H1 (cell line): ENCODE measurements at regions not wholly inside any gene's neighbourhood (a gene's known extent, or its start where the extent isn't known, plus 50 kb on each side); places are given as distances from the start of the nearest gene placed in this dataset.

Experiments
- CTCF ChIA-PET: fragments of 300-600 bp; sonication (Branson Sonifier 250); formaldehyde crosslinking; loops from one replicate; lab custom pipeline; 2021; ENCODE audit not compliant: partially characterized antibody; lab: Charles Lee
- POLR2A ChIA-PET: fragments of 300-600 bp; sonication (Branson Sonifier 250); formaldehyde crosslinking; loops from one replicate; lab custom pipeline; 2021; ENCODE audit warnings: inconsistent platforms; ENCODE audit not compliant: partially characterized antibody; lab: Charles Lee
- DNase-seq, 2 experiments: peaks; one replicate each; pipeline versions ENCODE4 v3.0.0 to v3.0.0-alpha.2; 2010 to 2022; ENCODE audit warnings: low spot score in 2 of 2, low read depth in 1 of 2, mixed read lengths in 1 of 2
- FAIRE-seq: peaks from 2 replicates; lab custom pipeline; 2011; peaks lifted over from hg19 to GRCh38; lab: Jason Lieb, UNC
- H2AFZ ChIP-seq: 2 replicates; pipeline ENCODE4 v1.8.1; 2012; ENCODE audit warnings: low read length, inconsistent platforms
- H2AK5ac ChIP-seq: 2 replicates; pipeline ENCODE4 v1.6.1; 2013; ENCODE audit warnings: low read depth, low read length
- H2BK120ac ChIP-seq: replicated peaks from 2 replicates; pipeline ENCODE3; 2013; ENCODE audit warnings: low read depth, low read length, inconsistent platforms
- H2BK12ac ChIP-seq: 2 replicates; pipeline ENCODE4 v1.6.1; 2013; ENCODE audit warnings: low read depth, low read length
- H2BK15ac ChIP-seq: 2 replicates; pipeline ENCODE4 v1.6.1; 2013; ENCODE audit warnings: low read length
- H2BK20ac ChIP-seq: 2 replicates; pipeline ENCODE4 v1.6.1; 2013; ENCODE audit warnings: low read length
- H2BK5ac ChIP-seq: 2 replicates; pipeline ENCODE4 v1.6.1; 2013; ENCODE audit warnings: low read depth, low read length
- H3K14ac ChIP-seq: 2 replicates; pipeline ENCODE4 v1.6.1; 2013; ENCODE audit warnings: inconsistent platforms; ENCODE audit not compliant: insufficient read length
- H3K18ac ChIP-seq: 2 replicates; pipeline ENCODE4 v1.6.1; 2013; ENCODE audit warnings: low read length; ENCODE audit errors: extremely low read depth
- H3K23ac ChIP-seq: 2 replicates; pipeline ENCODE4 v1.6.1; 2013; ENCODE audit warnings: inconsistent platforms; ENCODE audit not compliant: insufficient read length
- H3K23me2 ChIP-seq: 2 replicates; pipeline ENCODE4 v1.6.1; 2013; ENCODE audit warnings: low read depth, low read length
- H3K27ac ChIP-seq: 2 replicates; pipeline ENCODE4 v1.6.1; 2011; ENCODE audit warnings: low read depth, low read length, inconsistent platforms
- H3K27me3 ChIP-seq, 4 experiments: replicated peaks in 1 of 4; 1 replicate in 1 of 4; 2 replicates in 3 of 4; pipeline versions ENCODE4 v1.6.1 to v1.8.1; 2011 to 2013; ENCODE audit warnings: low read length in 3 of 4, mild to moderate bottlenecking in 3 of 4, inconsistent platforms in 2 of 4, mixed read lengths in 2 of 4, moderate library complexity in 1 of 4; ENCODE audit not compliant: control insufficient read depth in 3 of 4, insufficient read depth in 3 of 4; ENCODE audit errors: extremely low read depth in 1 of 4
- H3K36me3 ChIP-seq, 4 experiments: 2 replicates each; pipeline versions ENCODE4 v1.6.1 to v1.8.1; 2011 to 2013; ENCODE audit warnings: mild to moderate bottlenecking in 4 of 4, low read length in 3 of 4, moderate library complexity in 2 of 4, control low read depth in 1 of 4, inconsistent platforms in 1 of 4; ENCODE audit not compliant: insufficient read depth in 4 of 4, control insufficient read depth in 2 of 4
- H3K4ac ChIP-seq: replicated peaks from 2 replicates; pipeline ENCODE3; 2013; ENCODE audit warnings: low read length, low read depth, mixed read lengths, inconsistent platforms; ENCODE audit not compliant: insufficient read length
- H3K4me1 ChIP-seq, 4 experiments: replicated peaks in 1 of 4; 1 replicate in 1 of 4; 2 replicates in 3 of 4; pipeline versions ENCODE4 v1.6.1 to v1.8.1; 2011 to 2013; ENCODE audit warnings: low read length in 3 of 4, inconsistent platforms in 2 of 4, mixed read lengths in 1 of 4; ENCODE audit not compliant: insufficient read depth in 4 of 4, control insufficient read depth in 3 of 4
- H3K4me2 ChIP-seq, 2 experiments: 2 replicates each; pipeline versions ENCODE4 v1.6.1 to v1.8.1; 2011 to 2013; ENCODE audit warnings: low read depth in 2 of 2, low read length in 2 of 2, control low read depth in 1 of 2, inconsistent platforms in 1 of 2, mild to moderate bottlenecking in 1 of 2; ENCODE audit not compliant: insufficient read depth in 1 of 2
- H3K4me3 ChIP-seq, 4 experiments: fragments of 200-600, 300-600 bp in 1 of 4; sonication (generic), shearing (Covaris generic), sonication (Bioruptor Twin) in 1 of 4; 2 replicates each; pipeline versions ENCODE4 v1.5.1 to v1.8.1; 2011 to 2016; ENCODE audit warnings: low read length in 4 of 4, low read depth in 3 of 4, control low read depth in 2 of 4, inconsistent platforms in 2 of 4, mild to moderate bottlenecking in 2 of 4, mixed read lengths in 1 of 4, moderate library complexity in 1 of 4; ENCODE audit not compliant: insufficient read depth in 2 of 4; ENCODE audit errors: extremely low read depth in 1 of 4
- H3K56ac ChIP-seq: replicated peaks from 2 replicates; pipeline ENCODE3; 2013; ENCODE audit warnings: low read depth, mild to moderate bottlenecking, mixed read lengths, low read length, inconsistent platforms; ENCODE audit not compliant: insufficient read length
- H3K79me1 ChIP-seq: 2 replicates; pipeline ENCODE4 v1.6.1; 2013; ENCODE audit warnings: low read depth, low read length, control low read depth
- H3K79me2 ChIP-seq, 2 experiments: 2 replicates each; pipeline versions ENCODE4 v1.6.1 to v1.8.1; 2012 to 2013; ENCODE audit warnings: low read length in 2 of 2, mild to moderate bottlenecking in 2 of 2, inconsistent platforms in 1 of 2; ENCODE audit not compliant: insufficient read depth in 2 of 2, control insufficient read depth in 1 of 2
- H3K9ac ChIP-seq, 4 experiments: replicated peaks in 1 of 4; 1 replicate in 1 of 4; 2 replicates in 3 of 4; pipeline versions ENCODE4 v1.6.1 to v1.8.1; 2011 to 2013; ENCODE audit warnings: low read depth in 3 of 4, low read length in 3 of 4, control low read depth in 2 of 4, mild to moderate bottlenecking in 2 of 4, moderate library complexity in 2 of 4, inconsistent platforms in 1 of 4; ENCODE audit errors: extremely low read depth in 1 of 4
- H3K9me3 ChIP-seq, 2 experiments: 2 replicates each; pipeline versions ENCODE4 v1.6.1 to v1.8.1; 2012 to 2013; ENCODE audit warnings: mild to moderate bottlenecking in 2 of 2, moderate library complexity in 2 of 2, control low read depth in 1 of 2, inconsistent platforms in 1 of 2, low read depth in 1 of 2, low read length in 1 of 2, mixed read lengths in 1 of 2; ENCODE audit not compliant: insufficient read depth in 2 of 2
- H4K20me1 ChIP-seq, 2 experiments: replicated peaks in 1 of 2; 2 replicates each; pipeline versions ENCODE3 to v1.8.1; 2011 to 2013; ENCODE audit warnings: inconsistent platforms in 2 of 2, low read length in 2 of 2, mild to moderate bottlenecking in 1 of 2; ENCODE audit not compliant: insufficient read depth in 2 of 2, control insufficient read depth in 1 of 2
- H4K5ac ChIP-seq: 2 replicates; pipeline ENCODE4 v1.6.1; 2013; ENCODE audit warnings: low read length, low read depth, mixed read lengths, inconsistent platforms; ENCODE audit not compliant: insufficient read length
- H4K8ac ChIP-seq: 2 replicates; pipeline ENCODE4 v1.8.0; 2013; ENCODE audit warnings: mild to moderate bottlenecking, moderate library complexity, low read length, inconsistent platforms; ENCODE audit not compliant: insufficient read depth; ENCODE audit errors: extremely low read depth
- H4K91ac ChIP-seq: replicated peaks from 2 replicates; pipeline ENCODE3; 2013; ENCODE audit warnings: low read length, mixed read lengths, inconsistent platforms; ENCODE audit not compliant: insufficient read length
- ATF3 ChIP-seq: IDR thresholded peaks from 2 replicates; pipeline ENCODE4 v1.6.1; 2011; ENCODE audit warnings: low read depth, mild to moderate bottlenecking, low read length; ENCODE audit not compliant: insufficient read depth
- BRCA1 ChIP-seq: IDR thresholded peaks from 2 replicates; pipeline ENCODE4 v1.6.1; 2012; ENCODE audit warnings: low read depth, low read length, improper control_type of control experiment
- E2F6 ChIP-seq: IDR thresholded peaks from 2 replicates; pipeline ENCODE4 v1.6.1; 2012; ENCODE audit warnings: inconsistent platforms
- EP300 ChIP-seq, 2 experiments: IDR thresholded peaks; 1 replicate in 1 of 2; 2 replicates in 1 of 2; pipeline ENCODE4 v1.6.1; 2011 to 2012; ENCODE audit warnings: low read depth in 2 of 2, low read length in 2 of 2, mild to moderate bottlenecking in 2 of 2, borderline replicate concordance in 1 of 2, inconsistent platforms in 1 of 2, moderate library complexity in 1 of 2
- EZH2 ChIP-seq: fragments of 200-600 bp; sonication (generic); IDR thresholded peaks from 2 replicates; pipeline ENCODE4 v1.7.1; 2012; ENCODE audit warnings: low read depth, mild to moderate bottlenecking, moderate library complexity, low read length, inconsistent platforms; ENCODE audit not compliant: severe bottlenecking
- GTF2F1 ChIP-seq: IDR thresholded peaks from 2 replicates; pipeline ENCODE4 v1.6.1; 2012; ENCODE audit warnings: low read depth, low read length, improper control_type of control experiment, borderline replicate concordance
- KDM4A ChIP-seq: IDR thresholded peaks from one replicate; pipeline ENCODE4 v1.7.1; 2012; ENCODE audit warnings: low read depth, mild to moderate bottlenecking, moderate library complexity, low read length, inconsistent platforms; ENCODE audit not compliant: severe bottlenecking
- RBBP5 ChIP-seq: IDR thresholded peaks from 2 replicates; pipeline ENCODE4 v1.7.1; 2012; ENCODE audit warnings: low read depth, mild to moderate bottlenecking, inconsistent platforms, low read length, moderate library complexity, borderline replicate concordance
- RXRA ChIP-seq: IDR thresholded peaks from 2 replicates; pipeline ENCODE4 v1.6.1; 2011; ENCODE audit warnings: low read depth, mild to moderate bottlenecking, low read length, moderate library complexity; ENCODE audit not compliant: insufficient read depth
- SIN3A ChIP-seq, 2 experiments: IDR thresholded peaks in 1 of 2; conservative IDR thresholded peaks in 1 of 2; 2 replicates each; pipeline ENCODE4 v1.6.1; 2011 to 2012; ENCODE audit warnings: low read length in 2 of 2, improper control_type of control experiment in 1 of 2, low read depth in 1 of 2, mild to moderate bottlenecking in 1 of 2
- SP1 ChIP-seq: IDR thresholded peaks from 2 replicates; pipeline ENCODE4 v1.6.1; 2011; ENCODE audit warnings: low read depth, low read length
- SP4 ChIP-seq: IDR thresholded peaks from 2 replicates; pipeline ENCODE4 v1.6.1; 2012; ENCODE audit warnings: low read length, inconsistent platforms
- SUZ12 ChIP-seq: fragments of 200-600 bp; sonication (generic); IDR thresholded peaks from 2 replicates; pipeline ENCODE4 v1.6.1; 2012; ENCODE audit warnings: mild to moderate bottlenecking, inconsistent platforms, low read length, moderate library complexity, mixed read lengths
- WGBS, 2 experiments: shearing (Covaris generic) in 1 of 2; methylation state at CpG; one replicate each; pipeline versions ENCODE4 v1.1.6 to v1.1.7; 2013 to 2015; ENCODE audit warnings: low lambda C conversion rate in 2 of 2, mixed read lengths in 2 of 2, inconsistent platforms in 1 of 2, low coverage in 1 of 2, missing lambda C conversion rate in 1 of 2; ENCODE audit not compliant: insufficient replicate concordance in 2 of 2, insufficient coverage in 1 of 2, insufficient read length in 1 of 2; ENCODE audit errors: extremely low coverage in 1 of 2, missing lambda C conversion rate in 1 of 2; 5-methylcytosine and 5-hydroxymethylcytosine counted together

- Histone ChIP-seq H4K20me1 (no peaks in the 10 kb centered on the region), H3K4me2 (no peak overlapping the region), H3K56ac (no peak overlapping the region), H3K18ac (no peak overlapping the region), H3K4me3 (no peak overlapping the region), H2AFZ (no peak overlapping the region), H3K14ac (no peak overlapping the region), H3K9ac (no peak overlapping the region), H4K91ac (no peak overlapping the region), H4K8ac (no peak overlapping the region), H2AK5ac (no peak overlapping the region), H2BK15ac (no peak overlapping the region), H3K27me3 (no peaks in the 10 kb centered on the region; a peak in 1 of 7 replicates), H3K4me1 (no peaks in the 10 kb centered on the region), H2BK120ac (no peak overlapping the region), H4K5ac (no peak overlapping the region), H3K36me3 (no peaks in the 10 kb centered on the region), H3K79me2 (no peaks in the 10 kb centered on the region), H3K27ac (no peak overlapping the region), H3K23me2 (no peaks in the 10 kb centered on the region), H2BK12ac (no peak overlapping the region), H3K79me1 (no peaks in the 10 kb centered on the region), H2BK20ac (no peak overlapping the region), H3K23ac (no peak overlapping the region), H3K9me3 (peaks cover 0 to 1% of the 10 kb centered on the region in 2 experiments; a peak in 1 of 4 replicates), H2BK5ac (no peak overlapping the region), H3K4ac (no peak overlapping the region)
- CTCF ChIA-PET, result interaction anchor here (0.9 to 1.7 kb wide), 2 partner anchors 11 to 18 kb away, joined by 3 to 5 read pairs; no protein-coding TSS in a partner anchor
- FAIRE-seq, result no peak
- POLR2A ChIA-PET, result no interaction called here
- WGBS, 2 experiments, result 94% methylated on average over 2 of the region's 2 CpGs; no CpG with 5 or more reads in 1 of the 2 experiments
- DNase-seq, result no peak
- TF ChIP-seq SP4 (no peak), RXRA (no peak), RBBP5 (no peak), KDM4A (no peak), GTF2F1 (no peak), SP1 (no peak), SIN3A (conservative IDR thresholded peaks at IDR 0.05 in 1 of 2, IDR thresholded peaks at IDR 0.05 in 1 of 2; ENCODE audit: low read depth in 1 of 2, low read length in 2 of 2) (no peak), E2F6 (no peak), SUZ12 (no peak), ATF3 (no peak), BRCA1 (no peak), EP300 (IDR thresholded peaks at IDR 0.05; ENCODE audit: borderline replicate concordance in 1 of 2, low read depth in 2 of 2, low read length in 2 of 2) (no peak), EZH2 (no peak)
Measured at GRCh38 chr10:78639629-78640028, 429.1 kb upstream of the ZMIZ1 start.
